Right lobe of liver (tissue), 6 donors: ENCODE measurements at regions not wholly inside any gene's neighbourhood (a gene's known extent, or its start where the extent isn't known, plus 50 kb on each side); places are given as distances from the start of the nearest gene placed in this dataset.

Experiments used
- ATAC-seq, 4 donors: fragments of 200-7000 bp; cut with Tn5 transposase; one replicate each; pipeline ENCODE4 v1.9.1; 2020; ENCODE audit warnings: mild to moderate bottlenecking in 4 of 4, moderate library complexity in 4 of 4
- DNase-seq, 3 donors: peaks; one replicate each; pipeline ENCODE4 v3.0.0-alpha.2; 2020
- H3K27ac ChIP-seq, 3 donors: fragments of 200-600 bp; one replicate each; pipeline ENCODE4 v1.8.0; 2022
- H3K27me3 ChIP-seq, 2 donors: fragments of 200-600 bp; one replicate each; pipeline ENCODE4 v1.8.0; 2022
- H3K36me3 ChIP-seq, 4 donors: fragments of 200-600 bp; sonication (generic) in 1 of 4; one replicate each; pipeline versions ENCODE4 v1.5.1 to v1.8.0; 2017 to 2022; ENCODE audit warnings: control low read depth in 1 of 4
- H3K4me1 ChIP-seq, 4 donors: fragments of 200-600 bp; sonication (generic) in 1 of 4; one replicate each; pipeline versions ENCODE4 v1.5.1 to v1.8.0; 2017 to 2022; ENCODE audit warnings: control low read depth in 1 of 4
- H3K4me3 ChIP-seq, 3 donors: fragments of 200-600 bp; one replicate each; pipeline ENCODE4 v1.8.0; 2022
- H3K9me3 ChIP-seq, 4 donors: fragments of 200-600 bp; sonication (generic) in 1 of 4; one replicate each; pipeline versions ENCODE4 v1.5.1 to v1.8.0; 2017 to 2022; ENCODE audit warnings: control low read depth in 1 of 4
- POLR2A ChIP-seq: fragments of 450-650 bp; IDR thresholded peaks from one replicate; pipeline ENCODE4 v1.6.1; 2017; ENCODE audit warnings: antibody characterized with exemption, mild to moderate bottlenecking
- WGBS: methylation state at CpG from one replicate; pipeline ENCODE4 v1.1.6; 2018; ENCODE audit warnings: low coverage, low lambda C conversion rate; ENCODE audit not compliant: insufficient coverage; ENCODE audit errors: missing lambda C conversion rate; 5-methylcytosine and 5-hydroxymethylcytosine counted together
- intact Hi-C, 2 donors: fragments of 100-400 bp; cut with DNase I; formaldehyde crosslinking; loops; one replicate each; pipeline versions ENCODE4 v1.11.2 to v1.14.1; 2022
- TF ChIP-seq, protein P1 (sequence below), 4 donors: fragments of 200-600 bp in 3 of 4; fragments of 450-650 bp in 1 of 4; IDR thresholded peaks; one replicate each; pipeline versions ENCODE4 v1.5.1 to v1.8.0; 2016 to 2022; ENCODE audit warnings: antibody characterized with exemption in 4 of 4, mild to moderate bottlenecking in 2 of 4
- donor health status: DM: no; HTN: yes; CAD: no.
- donor health status: DM: no; HTN: no; CAD: no.
- donor health status: DM: no; HTN: no; CAD: no.
- donor health status: DM: no; HTN: yes; CAD: no.
- donor health status: DM: no; HTN: yes; CAD: no.

DNA sequence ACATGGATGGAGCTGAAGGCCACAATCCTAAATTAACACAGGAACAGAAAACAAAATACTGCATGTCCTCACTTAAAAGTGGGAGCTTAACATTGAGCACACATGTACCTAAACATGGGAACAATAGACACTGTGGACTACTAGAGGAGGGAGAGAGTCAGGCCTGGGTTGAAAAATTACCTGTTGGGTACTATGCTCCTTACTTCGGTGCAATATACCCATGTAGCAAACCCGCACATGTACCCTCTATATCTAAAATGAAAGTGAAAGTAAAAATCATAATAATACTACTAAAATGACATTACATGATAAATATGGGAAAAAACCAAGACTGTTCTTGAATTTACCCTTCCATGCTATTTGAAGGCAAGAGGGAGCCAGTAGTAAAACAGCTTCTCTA is 1273.8 kb upstream of the ADGRB3 start:
- intact Hi-C loops = no loop called here
- no peak for DNase-seq
- TF ChIP-seq POLR2A = no peak
- TF ChIP-seq, protein P1, sequence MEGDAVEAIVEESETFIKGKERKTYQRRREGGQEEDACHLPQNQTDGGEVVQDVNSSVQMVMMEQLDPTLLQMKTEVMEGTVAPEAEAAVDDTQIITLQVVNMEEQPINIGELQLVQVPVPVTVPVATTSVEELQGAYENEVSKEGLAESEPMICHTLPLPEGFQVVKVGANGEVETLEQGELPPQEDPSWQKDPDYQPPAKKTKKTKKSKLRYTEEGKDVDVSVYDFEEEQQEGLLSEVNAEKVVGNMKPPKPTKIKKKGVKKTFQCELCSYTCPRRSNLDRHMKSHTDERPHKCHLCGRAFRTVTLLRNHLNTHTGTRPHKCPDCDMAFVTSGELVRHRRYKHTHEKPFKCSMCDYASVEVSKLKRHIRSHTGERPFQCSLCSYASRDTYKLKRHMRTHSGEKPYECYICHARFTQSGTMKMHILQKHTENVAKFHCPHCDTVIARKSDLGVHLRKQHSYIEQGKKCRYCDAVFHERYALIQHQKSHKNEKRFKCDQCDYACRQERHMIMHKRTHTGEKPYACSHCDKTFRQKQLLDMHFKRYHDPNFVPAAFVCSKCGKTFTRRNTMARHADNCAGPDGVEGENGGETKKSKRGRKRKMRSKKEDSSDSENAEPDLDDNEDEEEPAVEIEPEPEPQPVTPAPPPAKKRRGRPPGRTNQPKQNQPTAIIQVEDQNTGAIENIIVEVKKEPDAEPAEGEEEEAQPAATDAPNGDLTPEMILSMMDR (IDR thresholded peaks at IDR 0.05) = no peak
- Histone ChIP-seq H3K27ac (no peak overlapping the region), H3K4me1 (no peaks in the 10 kb centered on the region), H3K27me3 (no peaks in the 10 kb centered on the region), H3K9me3 (no peaks in the 10 kb centered on the region), H3K4me3 (no peak overlapping the region), H3K36me3 (no peaks in the 10 kb centered on the region)
- ATAC-seq = no peak
- WGBS = 65% methylated on average over 2 of the region's 2 CpGs

DNA sequence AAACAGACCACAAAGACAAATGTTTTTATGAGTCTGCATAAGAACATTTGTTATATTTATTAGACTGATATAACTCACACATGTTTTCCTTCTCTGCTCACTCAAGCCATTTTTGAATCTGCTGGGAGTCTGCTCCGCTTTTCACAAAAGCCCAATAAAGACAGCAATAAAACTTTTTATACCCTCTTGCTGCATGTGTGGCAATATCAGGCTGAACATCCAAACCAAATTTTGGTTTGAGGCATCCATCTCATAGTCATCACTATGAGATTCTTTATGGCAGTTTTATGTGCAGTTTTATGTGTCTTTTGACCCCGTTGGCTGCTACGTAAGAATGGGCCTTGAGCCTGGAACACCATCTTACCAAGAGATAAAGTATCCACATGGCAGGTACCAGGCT is 1276.8 kb upstream of the ADGRB3 start:
- Histone ChIP-seq H3K4me1 (no peaks in the 10 kb centered on the region), H3K4me3 (no peak overlapping the region), H3K27ac (no peak overlapping the region), H3K36me3 (no peaks in the 10 kb centered on the region), H3K27me3 (no peaks in the 10 kb centered on the region), H3K9me3 (no peaks in the 10 kb centered on the region)
- WGBS = 60% methylated on average over 3 of the region's 3 CpGs
- DNase-seq = no peak
- TF ChIP-seq, protein P1 (IDR thresholded peaks at IDR 0.05) = no peak
- no peak for TF ChIP-seq POLR2A
- intact Hi-C loops = no loop called here
- no peak for ATAC-seq

DNA sequence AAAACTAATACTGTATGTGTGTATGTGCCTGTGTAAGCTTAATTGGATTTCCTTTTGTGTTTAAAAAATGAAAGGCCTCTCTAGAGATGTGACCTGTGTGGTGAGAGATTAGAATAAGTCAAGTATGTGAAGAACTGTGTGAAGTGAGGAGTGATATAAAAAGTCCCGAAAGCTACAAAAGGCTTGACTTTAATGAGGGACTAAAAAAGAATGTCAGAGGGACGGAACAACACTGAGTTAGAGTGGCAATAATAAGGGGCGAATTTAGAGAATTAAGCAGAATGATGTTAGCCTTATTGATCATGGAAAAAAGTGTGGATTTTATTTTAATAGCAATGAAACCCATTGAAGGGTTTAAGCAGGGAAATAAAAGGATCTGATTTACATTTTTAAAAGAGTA is 1281.2 kb upstream of the ADGRB3 start:
- H3K4me1 ChIP-seq = no peaks in the 10 kb centered on the region
- intact Hi-C loops = no loop called here
- DNase-seq (no peak), ATAC-seq (no peak)
- no peak overlapping the region for H3K27ac ChIP-seq
- H3K27me3 ChIP-seq = no peaks in the 10 kb centered on the region
- no peaks in the 10 kb centered on the region for H3K36me3 ChIP-seq
- H3K4me3 ChIP-seq = no peak overlapping the region
- TF ChIP-seq, protein P1 (IDR thresholded peaks at IDR 0.05) = no peak
- TF ChIP-seq POLR2A = no peak
- 52% methylated on average over 3 of the region's 3 CpGs for WGBS
- H3K9me3 ChIP-seq = no peaks in the 10 kb centered on the region

DNA sequence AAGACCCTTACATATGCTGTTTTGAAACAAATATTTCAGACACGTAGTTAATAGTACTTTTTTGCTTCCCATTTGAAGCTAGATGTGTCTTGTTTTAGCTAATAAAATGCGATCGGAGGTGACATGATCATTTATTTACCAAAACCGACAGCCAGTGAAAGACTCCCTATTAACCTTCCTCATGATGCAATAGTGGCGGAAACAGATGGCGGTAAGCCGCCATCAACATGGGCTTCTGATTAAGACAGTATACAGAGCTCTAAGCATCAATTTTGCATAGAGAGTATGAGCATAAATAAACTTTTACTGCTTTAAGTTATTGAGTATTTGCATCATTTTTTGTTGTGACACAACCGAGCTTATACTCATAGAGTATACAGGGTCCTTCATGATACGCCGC is 1282.4 kb upstream of the ADGRB3 start:
- ATAC-seq = no peak
- WGBS = 65% methylated on average over 10 of the region's 10 CpGs
- no peak for DNase-seq
- Histone ChIP-seq H3K36me3 (no peaks in the 10 kb centered on the region), H3K4me1 (no peaks in the 10 kb centered on the region), H3K27me3 (no peaks in the 10 kb centered on the region), H3K9me3 (no peaks in the 10 kb centered on the region), H3K4me3 (no peak overlapping the region), H3K27ac (no peak overlapping the region)
- TF ChIP-seq, protein P1 (IDR thresholded peaks at IDR 0.05) = no peak
- no peak for TF ChIP-seq POLR2A
- intact Hi-C loops = no loop called here

DNA sequence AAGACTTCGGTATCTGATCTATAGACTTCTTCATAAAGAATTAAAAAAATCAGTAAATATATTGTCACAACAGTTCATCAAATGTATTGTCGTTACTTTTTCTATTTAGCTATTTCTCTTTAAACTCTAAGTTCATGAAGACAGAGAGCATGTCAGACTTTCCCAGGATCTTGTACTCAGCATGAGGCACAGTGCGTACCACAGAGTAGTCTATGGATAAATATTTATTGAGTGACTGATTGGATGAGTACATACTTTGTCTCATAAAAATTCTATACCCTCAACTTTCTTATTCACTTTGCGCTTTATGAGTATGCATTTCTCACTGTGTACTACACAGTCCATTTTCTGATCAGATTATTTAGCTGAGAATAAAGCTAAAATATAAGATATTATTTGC is 1284.4 kb upstream of the ADGRB3 start:
- intact Hi-C loops = no loop called here
- ATAC-seq (no peak), DNase-seq (no peak)
- Histone ChIP-seq H3K36me3 (no peaks in the 10 kb centered on the region), H3K4me3 (no peak overlapping the region), H3K9me3 (no peaks in the 10 kb centered on the region), H3K27ac (no peak overlapping the region), H3K27me3 (no peaks in the 10 kb centered on the region), H3K4me1 (no peaks in the 10 kb centered on the region)
- no peak for TF ChIP-seq POLR2A
- TF ChIP-seq, protein P1 (IDR thresholded peaks at IDR 0.05) = no peak
- 61% methylated on average over 4 of the region's 4 CpGs for WGBS
